SK-N-SH (cell line): ENCODE measurements at regions not wholly inside any gene's neighbourhood (a gene's known extent, or its start where the extent isn't known, plus 50 kb on each side); places are given as distances from the start of the nearest gene placed in this dataset.

Experiments
- EZH2phosphoT487 ChIP-seq: fragments of 200-600 bp; sonication (generic); IDR thresholded peaks from 2 replicates; pipeline ENCODE4 v1.6.1; 2017; ENCODE audit warnings: low read depth, mixed run types, mild to moderate bottlenecking, antibody characterized with exemption, moderate library complexity, borderline replicate concordance
- GABPA ChIP-seq: IDR thresholded peaks from 2 replicates; pipeline ENCODE4 v1.4.0; 2012; ENCODE audit warnings: low read depth, mild to moderate bottlenecking
- MXI1 ChIP-seq: IDR thresholded peaks from 2 replicates; pipeline ENCODE4 v1.6.1; 2012; ENCODE audit warnings: mild to moderate bottlenecking, low read depth, low read length, improper control_type of control experiment
- POLR2AphosphoS5 ChIP-seq: IDR thresholded peaks from 2 replicates; pipeline ENCODE4 v1.6.1; 2012; ENCODE audit warnings: low read depth, low read length
- RXRA ChIP-seq: IDR thresholded peaks from 2 replicates; pipeline ENCODE4 v1.4.0; 2012; ENCODE audit warnings: low read depth, mild to moderate bottlenecking, borderline replicate concordance
- SMC3 ChIP-seq: IDR thresholded peaks from 2 replicates; pipeline ENCODE4 v1.6.1; 2012; ENCODE audit warnings: low read depth, low read length, improper control_type of control experiment
- TCF12 ChIP-seq: IDR thresholded peaks from 2 replicates; pipeline ENCODE4 v1.4.0; 2012
- TF ChIP-seq, protein P1 (sequence below): fragments of 200-600 bp; sonication (generic); IDR thresholded peaks from 2 replicates; pipeline ENCODE4 v1.6.1; 2017; ENCODE audit warnings: antibody characterized with exemption, mild to moderate bottlenecking, moderate library complexity
- TF ChIP-seq, protein P2 (sequence below): IDR thresholded peaks from 2 replicates; pipeline ENCODE4 v1.4.0; 2012; ENCODE audit warnings: low read depth
- TF ChIP-seq, protein P3 (sequence below): fragments of 150-350 bp; IDR thresholded peaks from 2 replicates; pipeline ENCODE4 v1.6.1; 2017; ENCODE audit warnings: antibody characterized with exemption, low read length, low read depth, borderline replicate concordance
- TF ChIP-seq, protein P4 (sequence below): IDR thresholded peaks from 2 replicates; pipeline ENCODE4 v1.6.1; 2012; ENCODE audit warnings: mild to moderate bottlenecking, low read depth, low read length, moderate library complexity

DNA sequence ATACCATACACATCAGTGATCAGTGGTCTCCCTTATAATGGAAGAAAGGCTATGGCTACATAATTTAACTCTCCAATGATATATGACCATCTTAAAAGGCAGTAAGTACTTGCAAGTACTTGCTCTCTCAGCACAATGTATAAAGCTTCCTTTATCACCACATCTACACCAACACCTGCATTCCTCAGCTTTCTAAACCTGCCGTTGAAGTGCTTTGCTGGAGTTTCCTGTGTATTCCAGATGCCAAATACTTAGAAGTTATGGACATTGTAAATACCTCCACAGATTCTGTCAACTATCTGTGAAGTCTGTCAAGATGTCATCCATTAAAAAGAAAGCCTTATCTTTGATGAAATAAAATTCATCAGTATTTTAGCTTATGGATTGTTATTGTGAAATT, 335.0 kb upstream of the GALNTL6 start:
- TF ChIP-seq, protein P1, sequence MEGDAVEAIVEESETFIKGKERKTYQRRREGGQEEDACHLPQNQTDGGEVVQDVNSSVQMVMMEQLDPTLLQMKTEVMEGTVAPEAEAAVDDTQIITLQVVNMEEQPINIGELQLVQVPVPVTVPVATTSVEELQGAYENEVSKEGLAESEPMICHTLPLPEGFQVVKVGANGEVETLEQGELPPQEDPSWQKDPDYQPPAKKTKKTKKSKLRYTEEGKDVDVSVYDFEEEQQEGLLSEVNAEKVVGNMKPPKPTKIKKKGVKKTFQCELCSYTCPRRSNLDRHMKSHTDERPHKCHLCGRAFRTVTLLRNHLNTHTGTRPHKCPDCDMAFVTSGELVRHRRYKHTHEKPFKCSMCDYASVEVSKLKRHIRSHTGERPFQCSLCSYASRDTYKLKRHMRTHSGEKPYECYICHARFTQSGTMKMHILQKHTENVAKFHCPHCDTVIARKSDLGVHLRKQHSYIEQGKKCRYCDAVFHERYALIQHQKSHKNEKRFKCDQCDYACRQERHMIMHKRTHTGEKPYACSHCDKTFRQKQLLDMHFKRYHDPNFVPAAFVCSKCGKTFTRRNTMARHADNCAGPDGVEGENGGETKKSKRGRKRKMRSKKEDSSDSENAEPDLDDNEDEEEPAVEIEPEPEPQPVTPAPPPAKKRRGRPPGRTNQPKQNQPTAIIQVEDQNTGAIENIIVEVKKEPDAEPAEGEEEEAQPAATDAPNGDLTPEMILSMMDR = no peak
- TF ChIP-seq, protein P2, sequence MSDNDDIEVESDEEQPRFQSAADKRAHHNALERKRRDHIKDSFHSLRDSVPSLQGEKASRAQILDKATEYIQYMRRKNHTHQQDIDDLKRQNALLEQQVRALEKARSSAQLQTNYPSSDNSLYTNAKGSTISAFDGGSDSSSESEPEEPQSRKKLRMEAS = no peak
- no peak for TF ChIP-seq RXRA
- TF ChIP-seq GABPA = no peak
- TF ChIP-seq SMC3 = no peak
- TF ChIP-seq POLR2AphosphoS5 = no peak
- TF ChIP-seq, protein P3, sequence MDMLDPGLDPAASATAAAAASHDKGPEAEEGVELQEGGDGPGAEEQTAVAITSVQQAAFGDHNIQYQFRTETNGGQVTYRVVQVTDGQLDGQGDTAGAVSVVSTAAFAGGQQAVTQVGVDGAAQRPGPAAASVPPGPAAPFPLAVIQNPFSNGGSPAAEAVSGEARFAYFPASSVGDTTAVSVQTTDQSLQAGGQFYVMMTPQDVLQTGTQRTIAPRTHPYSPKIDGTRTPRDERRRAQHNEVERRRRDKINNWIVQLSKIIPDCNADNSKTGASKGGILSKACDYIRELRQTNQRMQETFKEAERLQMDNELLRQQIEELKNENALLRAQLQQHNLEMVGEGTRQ = no peak
- TF ChIP-seq TCF12 = no peak
- TF ChIP-seq, protein P4, sequence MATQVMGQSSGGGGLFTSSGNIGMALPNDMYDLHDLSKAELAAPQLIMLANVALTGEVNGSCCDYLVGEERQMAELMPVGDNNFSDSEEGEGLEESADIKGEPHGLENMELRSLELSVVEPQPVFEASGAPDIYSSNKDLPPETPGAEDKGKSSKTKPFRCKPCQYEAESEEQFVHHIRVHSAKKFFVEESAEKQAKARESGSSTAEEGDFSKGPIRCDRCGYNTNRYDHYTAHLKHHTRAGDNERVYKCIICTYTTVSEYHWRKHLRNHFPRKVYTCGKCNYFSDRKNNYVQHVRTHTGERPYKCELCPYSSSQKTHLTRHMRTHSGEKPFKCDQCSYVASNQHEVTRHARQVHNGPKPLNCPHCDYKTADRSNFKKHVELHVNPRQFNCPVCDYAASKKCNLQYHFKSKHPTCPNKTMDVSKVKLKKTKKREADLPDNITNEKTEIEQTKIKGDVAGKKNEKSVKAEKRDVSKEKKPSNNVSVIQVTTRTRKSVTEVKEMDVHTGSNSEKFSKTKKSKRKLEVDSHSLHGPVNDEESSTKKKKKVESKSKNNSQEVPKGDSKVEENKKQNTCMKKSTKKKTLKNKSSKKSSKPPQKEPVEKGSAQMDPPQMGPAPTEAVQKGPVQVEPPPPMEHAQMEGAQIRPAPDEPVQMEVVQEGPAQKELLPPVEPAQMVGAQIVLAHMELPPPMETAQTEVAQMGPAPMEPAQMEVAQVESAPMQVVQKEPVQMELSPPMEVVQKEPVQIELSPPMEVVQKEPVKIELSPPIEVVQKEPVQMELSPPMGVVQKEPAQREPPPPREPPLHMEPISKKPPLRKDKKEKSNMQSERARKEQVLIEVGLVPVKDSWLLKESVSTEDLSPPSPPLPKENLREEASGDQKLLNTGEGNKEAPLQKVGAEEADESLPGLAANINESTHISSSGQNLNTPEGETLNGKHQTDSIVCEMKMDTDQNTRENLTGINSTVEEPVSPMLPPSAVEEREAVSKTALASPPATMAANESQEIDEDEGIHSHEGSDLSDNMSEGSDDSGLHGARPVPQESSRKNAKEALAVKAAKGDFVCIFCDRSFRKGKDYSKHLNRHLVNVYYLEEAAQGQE = no peak
- TF ChIP-seq EZH2phosphoT487 = no peak
- no peak for TF ChIP-seq MXI1
